HL-60 (cell line): ENCODE measurements at regions not wholly inside any gene's neighbourhood (a gene's known extent, or its start where the extent isn't known, plus 50 kb on each side); places are given as distances from the start of the nearest gene placed in this dataset.

ENCODE experiments used
- DNase-seq, 2 experiments: peaks; one replicate each; pipeline ENCODE4 v3.0.0-alpha.2; 2010 to 2020; ENCODE audit warnings: low read depth in 1 of 2, low spot score in 1 of 2
- H3K27ac ChIP-seq: fragments of 250-450 bp; sonication (Bioruptor Pico); replicated peaks from 2 replicates; pipeline ENCODE4 v1.5.1; 2020; ENCODE audit warnings: mild to moderate bottlenecking, moderate library complexity
- H3K27me3 ChIP-seq: fragments of 250-450 bp; sonication (Bioruptor Pico); 2 replicates; pipeline ENCODE4 v1.5.1; 2021; ENCODE audit warnings: mild to moderate bottlenecking, moderate library complexity; ENCODE audit not compliant: insufficient read depth, poor library complexity, severe bottlenecking
- H3K4me3 ChIP-seq: replicated peaks from 2 replicates; pipeline ENCODE4 v1.5.1; 2011; ENCODE audit warnings: mild to moderate bottlenecking, control low read depth, low read length; ENCODE audit not compliant: insufficient read depth
- CTCF ChIP-seq: IDR thresholded peaks from one replicate; pipeline ENCODE4 v1.5.1; 2011; ENCODE audit warnings: low read length, control low read depth, inconsistent platforms; ENCODE audit not compliant: insufficient read depth
- GABPA ChIP-seq: IDR thresholded peaks from 2 replicates; pipeline ENCODE4 v1.6.1; 2012; ENCODE audit warnings: low read depth
- POLR2AphosphoS5 ChIP-seq: IDR thresholded peaks from 2 replicates; pipeline ENCODE4 v1.6.1; 2012; ENCODE audit warnings: low read depth
- REST ChIP-seq: IDR thresholded peaks from 2 replicates; pipeline ENCODE4 v1.6.1; 2012; ENCODE audit warnings: low read depth; ENCODE audit not compliant: insufficient replicate concordance
- SPI1 ChIP-seq: IDR thresholded peaks from 2 replicates; pipeline ENCODE4 v1.6.1; 2012; ENCODE audit warnings: low read depth, mild to moderate bottlenecking, borderline replicate concordance

GRCh38 chr5:39947657-39948056, 522.9 kb upstream of the DAB2 start:
- TF ChIP-seq SPI1 (no peak), CTCF (no peak), GABPA (no peak), POLR2AphosphoS5 (no peak), REST (no peak)
- no peak overlapping the region for H3K4me3 ChIP-seq
- H3K27ac ChIP-seq, result peak overlapping the region; percentile 82
- peak in 1 of 2 experiments; percentile 37 for DNase-seq
- no peaks in the 10 kb centered on the region for H3K27me3 ChIP-seq

GRCh38 chr5:39946356-39947045, 521.7 kb upstream of the DAB2 start:
- no peak for TF ChIP-seq GABPA
- peak; percentile 1; the same call in 1 of the 2 replicates for TF ChIP-seq SPI1
- DNase-seq, result peak in 1 of 2 experiments; percentile 64
- no peaks in the 10 kb centered on the region for H3K27me3 ChIP-seq

GRCh38 chr5:39945870-39946269, 521.1 kb upstream of the DAB2 start:
- no peak for DNase-seq
- H3K27me3 ChIP-seq, result no peaks in the 10 kb centered on the region
- TF ChIP-seq POLR2AphosphoS5, result no peak
- TF ChIP-seq REST, result no peak
- no peak for TF ChIP-seq GABPA
- no peak overlapping the region for H3K4me3 ChIP-seq
- peak overlapping the region; percentile 82 for H3K27ac ChIP-seq

More at GRCh38 chr5:39946356-39947045, 521.7 kb upstream of the DAB2 start:
- Histone ChIP-seq H3K27ac (peak overlapping the region; percentile 82), H3K4me3 (no peak overlapping the region)

- DNase-seq, result no peak
- H3K4me3 ChIP-seq, result no peak overlapping the region
- no peak for TF ChIP-seq CTCF
- no peak for TF ChIP-seq REST
- TF ChIP-seq POLR2AphosphoS5, result no peak
- no peak for TF ChIP-seq SPI1
- no peak for TF ChIP-seq GABPA
These were observed 519.0 kb upstream of the DAB2 start for GRCh38 chr5:39943811-39944210.

More at GRCh38 chr5:39943811-39944210, 519.0 kb upstream of the DAB2 start:
- Histone ChIP-seq H3K27ac (no peak overlapping the region), H3K27me3 (no peaks in the 10 kb centered on the region)
